ENCODE measurements at regions not wholly inside any gene's neighbourhood (a gene's known extent, or its start where the extent isn't known, plus 50 kb on each side); places are given as distances from the start of the nearest gene placed in this dataset.
"Not testable (repeated sequence)": the region's sequence is repeated elsewhere in the genome, so short reads cannot be mapped to it uniquely, and the experiment has no call there.

DNA sequence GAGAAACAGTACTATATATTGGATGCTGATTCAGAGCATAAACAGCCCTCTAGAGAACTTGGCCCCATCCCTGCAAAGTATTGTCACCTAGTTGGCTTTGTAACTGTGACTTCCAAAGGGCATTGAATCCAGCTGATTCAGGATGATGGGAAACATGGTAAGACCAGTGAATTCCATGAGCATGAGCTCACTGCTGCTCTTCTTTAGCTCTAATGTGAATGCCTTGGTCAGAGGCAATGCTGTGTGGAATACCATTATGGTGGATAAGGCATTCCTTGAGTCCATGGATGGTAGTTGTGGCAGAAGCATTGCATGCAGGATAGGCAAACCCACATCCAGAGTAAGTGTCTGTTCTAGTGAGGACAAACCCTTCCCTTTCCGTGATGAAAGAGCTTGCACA, 365.6 kb upstream of the EDA2R start:
- no peak for DNase-seq (ENCODE audit: low read depth)

DNA sequence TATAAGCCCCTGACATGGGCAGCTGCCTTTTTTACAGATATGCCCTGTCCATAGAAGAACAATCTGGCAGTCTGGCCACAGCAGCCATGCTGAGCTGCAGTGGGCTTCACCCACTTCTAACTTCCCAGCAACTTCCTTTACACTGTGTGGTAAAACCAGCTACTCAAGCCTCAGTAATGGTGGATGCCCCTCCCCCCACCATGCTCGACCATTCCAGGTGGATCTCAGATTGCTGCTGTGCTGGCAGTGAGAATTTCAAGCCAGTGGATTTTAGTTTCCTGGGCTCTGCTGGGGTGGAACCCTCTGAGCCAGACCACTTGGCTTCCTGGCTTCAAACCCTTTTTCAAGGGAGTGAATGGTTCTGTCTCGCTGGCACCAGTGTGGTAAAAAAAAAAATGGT, 355.9 kb upstream of the EDA2R start:
- CTCF ChIA-PET, result no interaction called here
- Histone ChIP-seq H3K27me3 (ENCODE audit: control insufficient read depth, insufficient read depth, low read length) (no peaks in the 10 kb centered on the region), H3K4me3 (ENCODE audit: low read depth, low read length) (no peak overlapping the region), H3K36me3 (ENCODE audit: control insufficient read depth, insufficient read depth, low read length) (no peaks in the 10 kb centered on the region)
- no peak for DNase-seq (ENCODE audit: low read depth)
- POLR2A ChIA-PET, result no interaction called here
- TF ChIP-seq, protein P1, sequence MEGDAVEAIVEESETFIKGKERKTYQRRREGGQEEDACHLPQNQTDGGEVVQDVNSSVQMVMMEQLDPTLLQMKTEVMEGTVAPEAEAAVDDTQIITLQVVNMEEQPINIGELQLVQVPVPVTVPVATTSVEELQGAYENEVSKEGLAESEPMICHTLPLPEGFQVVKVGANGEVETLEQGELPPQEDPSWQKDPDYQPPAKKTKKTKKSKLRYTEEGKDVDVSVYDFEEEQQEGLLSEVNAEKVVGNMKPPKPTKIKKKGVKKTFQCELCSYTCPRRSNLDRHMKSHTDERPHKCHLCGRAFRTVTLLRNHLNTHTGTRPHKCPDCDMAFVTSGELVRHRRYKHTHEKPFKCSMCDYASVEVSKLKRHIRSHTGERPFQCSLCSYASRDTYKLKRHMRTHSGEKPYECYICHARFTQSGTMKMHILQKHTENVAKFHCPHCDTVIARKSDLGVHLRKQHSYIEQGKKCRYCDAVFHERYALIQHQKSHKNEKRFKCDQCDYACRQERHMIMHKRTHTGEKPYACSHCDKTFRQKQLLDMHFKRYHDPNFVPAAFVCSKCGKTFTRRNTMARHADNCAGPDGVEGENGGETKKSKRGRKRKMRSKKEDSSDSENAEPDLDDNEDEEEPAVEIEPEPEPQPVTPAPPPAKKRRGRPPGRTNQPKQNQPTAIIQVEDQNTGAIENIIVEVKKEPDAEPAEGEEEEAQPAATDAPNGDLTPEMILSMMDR (IDR thresholded peaks at IDR 0.05; ENCODE audit: insufficient read depth, low read depth, low read length), result no peak

More for the DNA sequence above, 365.6 kb upstream of the EDA2R start:
- TF ChIP-seq, protein P1 (IDR thresholded peaks at IDR 0.05; ENCODE audit: insufficient read depth, low read depth, low read length), result no peak
- POLR2A ChIA-PET, result no interaction called here
- no peak overlapping the region for H3K4me3 ChIP-seq (ENCODE audit: low read depth, low read length)
- no peaks in the 10 kb centered on the region for H3K27me3 ChIP-seq (ENCODE audit: control insufficient read depth, insufficient read depth, low read length)
- CTCF ChIA-PET, result no interaction called here
- no peaks in the 10 kb centered on the region for H3K36me3 ChIP-seq (ENCODE audit: control insufficient read depth, insufficient read depth, low read length)

DNA sequence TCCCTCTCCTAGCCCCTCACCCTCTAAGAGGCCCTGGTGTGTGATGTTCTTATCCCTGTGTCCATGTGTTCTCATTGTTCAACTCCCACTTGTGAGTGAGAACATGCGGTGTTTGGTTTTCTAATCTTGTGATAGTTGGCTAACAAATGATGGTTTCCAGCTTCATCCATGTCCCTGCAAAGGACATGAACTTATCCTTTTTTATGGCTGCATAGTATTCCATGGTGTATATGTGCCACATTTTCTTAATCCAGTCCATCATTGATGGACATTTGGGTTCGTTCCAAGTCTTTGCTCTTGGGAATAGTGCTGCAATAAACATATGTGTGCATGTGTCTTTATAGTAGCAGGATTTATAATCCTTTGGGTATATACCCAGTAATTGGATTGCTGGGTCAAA, 353.2 kb upstream of the EDA2R start:
- H3K4me3 ChIP-seq (ENCODE audit: low read depth, low read length); H3K36me3 ChIP-seq (ENCODE audit: control insufficient read depth, insufficient read depth, low read length); CTCF ChIA-PET; DNase-seq (ENCODE audit: low read depth); H3K27me3 ChIP-seq (ENCODE audit: control insufficient read depth, insufficient read depth, low read length); POLR2A ChIA-PET: not testable (repeated sequence)

DNA sequence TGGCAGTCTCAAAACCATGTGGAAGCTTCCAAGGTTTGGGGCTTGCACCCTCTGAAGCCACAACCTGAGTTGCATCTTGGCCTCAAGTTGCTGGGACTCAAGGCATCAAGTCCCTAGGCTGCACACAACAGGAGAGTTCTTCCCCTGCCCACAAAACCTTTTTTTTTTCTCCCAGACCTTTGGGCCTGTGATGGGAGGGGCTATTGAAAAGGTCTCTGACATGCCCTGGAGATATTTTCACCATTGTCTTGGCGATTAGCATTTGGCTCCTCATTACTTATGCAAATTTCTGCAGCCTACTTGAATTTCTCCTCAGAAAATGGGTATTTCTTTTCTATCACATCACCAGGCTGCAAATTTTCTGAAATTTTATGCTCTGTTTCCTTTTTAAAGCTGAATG, 349.5 kb upstream of the EDA2R start:
- CTCF ChIA-PET, result no interaction called here
- H3K27me3 ChIP-seq (ENCODE audit: control insufficient read depth, insufficient read depth, low read length), result no peaks in the 10 kb centered on the region
- POLR2A ChIA-PET, result no interaction called here
- H3K4me3 ChIP-seq (ENCODE audit: low read depth, low read length), result no peak overlapping the region
- TF ChIP-seq, protein P1 (IDR thresholded peaks at IDR 0.05; ENCODE audit: insufficient read depth, low read depth, low read length), result no peak
- no peak for DNase-seq (ENCODE audit: low read depth)
- no peaks in the 10 kb centered on the region for H3K36me3 ChIP-seq (ENCODE audit: control insufficient read depth, insufficient read depth, low read length)

DNA sequence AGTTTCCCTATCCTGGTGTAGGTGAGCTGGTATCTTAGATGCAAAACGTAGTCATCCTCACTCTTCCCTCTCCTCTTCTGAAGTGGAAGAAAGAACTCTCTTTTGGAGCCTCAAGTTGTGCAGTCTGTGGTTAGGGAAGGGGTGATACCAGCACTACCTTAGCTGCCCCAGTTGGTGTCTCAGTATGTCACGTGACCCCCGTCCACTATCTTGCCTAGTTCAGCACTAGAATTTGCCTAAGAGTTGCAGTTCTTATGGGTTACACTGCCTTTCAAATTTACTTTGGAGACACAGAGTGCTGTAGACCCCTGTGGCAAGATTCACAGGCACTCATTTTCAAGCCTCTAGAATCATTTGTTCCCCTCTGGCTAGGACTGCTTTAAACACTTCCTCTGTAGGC, 322.8 kb upstream of the EDA2R start:
- Histone ChIP-seq H3K4me3 (ENCODE audit: low read depth, low read length) (no peak overlapping the region), H3K36me3 (ENCODE audit: control insufficient read depth, insufficient read depth, low read length) (no peaks in the 10 kb centered on the region), H3K27me3 (ENCODE audit: control insufficient read depth, insufficient read depth, low read length) (no peaks in the 10 kb centered on the region)
- ChIA-PET POLR2A (no interaction called here), CTCF (no interaction called here)
- no peak for DNase-seq (ENCODE audit: low read depth)
- TF ChIP-seq, protein P1 (IDR thresholded peaks at IDR 0.05; ENCODE audit: insufficient read depth, low read depth, low read length), result no peak

DNA sequence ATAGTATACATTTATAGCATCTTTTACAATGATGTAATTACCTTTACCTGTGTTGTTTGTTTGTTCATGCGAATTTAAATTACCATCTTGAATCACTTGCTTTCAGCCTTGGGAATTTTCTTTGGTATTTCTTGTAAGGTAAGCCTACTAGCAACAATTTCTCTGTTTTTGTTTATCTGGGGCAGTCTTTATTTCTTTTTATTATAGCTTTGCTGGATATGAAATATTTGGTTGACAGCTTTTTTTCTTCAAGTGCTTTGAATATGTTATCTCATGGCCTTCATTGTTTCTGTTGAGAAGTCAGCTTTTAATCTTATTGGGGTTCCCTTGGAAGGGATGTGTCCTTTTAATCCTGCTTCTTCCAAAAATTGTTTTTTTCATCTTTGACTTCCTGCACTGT, 292.8 kb upstream of the EDA2R start:
- DNase-seq (ENCODE audit: low read depth), result no peak
- Histone ChIP-seq H3K4me3 (ENCODE audit: low read depth, low read length) (no peak overlapping the region), H3K27me3 (ENCODE audit: control insufficient read depth, insufficient read depth, low read length) (no peaks in the 10 kb centered on the region), H3K36me3 (ENCODE audit: control insufficient read depth, insufficient read depth, low read length) (no peaks in the 10 kb centered on the region)
- TF ChIP-seq, protein P1 (IDR thresholded peaks at IDR 0.05; ENCODE audit: insufficient read depth, low read depth, low read length), result no peak
- ChIA-PET POLR2A (no interaction called here), CTCF (no interaction called here)

DNA sequence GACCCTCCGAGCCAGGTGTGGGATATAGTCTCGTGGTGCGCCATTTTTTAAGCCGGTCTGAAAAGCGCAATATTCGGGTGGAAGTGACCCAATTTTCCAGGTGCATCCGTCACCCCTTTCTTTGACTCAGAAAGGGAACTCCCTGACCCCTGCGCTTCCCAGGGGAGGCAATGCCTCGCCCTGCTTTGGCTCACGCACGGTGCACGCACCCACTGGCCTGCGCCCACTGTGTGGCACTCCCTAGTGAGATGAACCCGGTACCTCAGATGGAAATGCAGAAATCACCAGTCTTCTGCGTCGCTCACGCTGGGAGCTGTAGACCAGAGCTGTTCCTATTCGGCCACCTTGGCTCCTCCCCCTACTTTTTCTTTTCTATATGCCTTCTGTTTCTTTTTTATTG, 291.6 kb upstream of the EDA2R start:
- H3K4me3 ChIP-seq (ENCODE audit: low read depth, low read length); CTCF ChIA-PET; POLR2A ChIA-PET; H3K27me3 ChIP-seq (ENCODE audit: control insufficient read depth, insufficient read depth, low read length); H3K36me3 ChIP-seq (ENCODE audit: control insufficient read depth, insufficient read depth, low read length); DNase-seq (ENCODE audit: low read depth): not testable (repeated sequence)

Data from BJ (cell line).